HEK293 (cell line): ENCODE measurements at regions not wholly inside any gene's neighbourhood (a gene's known extent, or its start where the extent isn't known, plus 50 kb on each side); places are given as distances from the start of the nearest gene placed in this dataset.

Experiments used
- OVOL3 ChIP-seq: fragments of 450-650 bp; formaldehyde crosslinking; IDR thresholded peaks from 2 replicates; pipeline ENCODE4 v1.5.1; 2016; ENCODE audit warnings: missing biosample characterization, missing genetic modification characterization
- YY1 ChIP-seq: fragments of 450-650 bp; formaldehyde crosslinking; IDR thresholded peaks from 2 replicates; pipeline ENCODE4 v1.5.1; 2018; ENCODE audit warnings: missing biosample characterization, missing genetic modification characterization
- ZBTB1 ChIP-seq: fragments of 450-650 bp; formaldehyde crosslinking; IDR thresholded peaks from 2 replicates; pipeline ENCODE4 v1.5.1; 2016; ENCODE audit warnings: missing biosample characterization, missing genetic modification characterization
- ZFP69B ChIP-seq: fragments of 450-650 bp; formaldehyde crosslinking; IDR thresholded peaks from 2 replicates; pipeline ENCODE4 v1.5.1; 2016; ENCODE audit warnings: missing biosample characterization, missing genetic modification characterization
- ZNF274 ChIP-seq, 2 experiments: fragments of 200-500 bp in 1 of 2; fragments of 450-650 bp in 1 of 2; sonication (Bioruptor generic) in 1 of 2; formaldehyde crosslinking in 1 of 2; IDR thresholded peaks; 2 replicates each; pipeline versions ENCODE4 v1.5.1 to v1.6.1; 2014 to 2016; ENCODE audit warnings: borderline replicate concordance in 1 of 2, inconsistent platforms in 1 of 2, low read length in 1 of 2, missing biosample characterization in 1 of 2, missing genetic modification characterization in 1 of 2
- ZNF501 ChIP-seq: fragments of 450-650 bp; formaldehyde crosslinking; IDR thresholded peaks from 2 replicates; pipeline ENCODE4 v1.5.1; 2016; ENCODE audit warnings: missing biosample characterization, missing genetic modification characterization
- ZNF558 ChIP-seq: fragments of 450-650 bp; formaldehyde crosslinking; IDR thresholded peaks from 2 replicates; pipeline ENCODE4 v1.5.1; 2016; ENCODE audit warnings: missing biosample characterization, missing genetic modification characterization
- ZNF76 ChIP-seq: fragments of 450-650 bp; formaldehyde crosslinking; IDR thresholded peaks from 2 replicates; pipeline ENCODE4; 2016; ENCODE audit warnings: low read depth, missing biosample characterization, missing genetic modification characterization, borderline replicate concordance
- TF ChIP-seq, protein P1 (sequence below): fragments of 450-650 bp; formaldehyde crosslinking; IDR thresholded peaks from 2 replicates; pipeline ENCODE4 v1.5.1; 2016; ENCODE audit warnings: missing biosample characterization, missing genetic modification characterization
- TF ChIP-seq, protein P2 (sequence below): fragments of 450-650 bp; formaldehyde crosslinking; IDR thresholded peaks from 2 replicates; pipeline ENCODE4 v1.5.1; 2016; ENCODE audit warnings: missing biosample characterization, missing genetic modification characterization
- TF ChIP-seq, protein P3 (sequence below): fragments of 450-650 bp; formaldehyde crosslinking; IDR thresholded peaks from 2 replicates; pipeline ENCODE4 v1.5.1; 2016; ENCODE audit warnings: missing biosample characterization, missing genetic modification characterization

DNA sequence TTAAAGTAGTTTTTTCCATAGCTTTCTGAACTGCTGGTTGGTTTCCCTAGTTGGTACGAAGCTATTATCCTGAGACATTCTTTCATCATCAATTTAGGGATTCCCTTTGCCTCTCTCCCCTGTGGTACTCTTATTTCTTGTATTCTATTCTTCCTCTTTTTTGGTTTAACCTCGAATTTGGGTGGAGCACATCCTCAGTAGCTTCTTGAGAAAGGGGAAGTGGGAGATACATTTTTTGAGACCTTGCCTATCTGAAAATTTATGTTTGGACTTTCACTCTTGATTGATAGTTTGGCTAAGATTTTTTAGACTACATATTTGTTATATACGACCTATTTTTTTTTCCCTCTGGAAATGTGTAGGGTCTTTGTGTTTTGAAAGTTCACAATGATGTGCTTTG lies 121.7 kb upstream of the ZBED5 start:
- TF ChIP-seq, protein P1, sequence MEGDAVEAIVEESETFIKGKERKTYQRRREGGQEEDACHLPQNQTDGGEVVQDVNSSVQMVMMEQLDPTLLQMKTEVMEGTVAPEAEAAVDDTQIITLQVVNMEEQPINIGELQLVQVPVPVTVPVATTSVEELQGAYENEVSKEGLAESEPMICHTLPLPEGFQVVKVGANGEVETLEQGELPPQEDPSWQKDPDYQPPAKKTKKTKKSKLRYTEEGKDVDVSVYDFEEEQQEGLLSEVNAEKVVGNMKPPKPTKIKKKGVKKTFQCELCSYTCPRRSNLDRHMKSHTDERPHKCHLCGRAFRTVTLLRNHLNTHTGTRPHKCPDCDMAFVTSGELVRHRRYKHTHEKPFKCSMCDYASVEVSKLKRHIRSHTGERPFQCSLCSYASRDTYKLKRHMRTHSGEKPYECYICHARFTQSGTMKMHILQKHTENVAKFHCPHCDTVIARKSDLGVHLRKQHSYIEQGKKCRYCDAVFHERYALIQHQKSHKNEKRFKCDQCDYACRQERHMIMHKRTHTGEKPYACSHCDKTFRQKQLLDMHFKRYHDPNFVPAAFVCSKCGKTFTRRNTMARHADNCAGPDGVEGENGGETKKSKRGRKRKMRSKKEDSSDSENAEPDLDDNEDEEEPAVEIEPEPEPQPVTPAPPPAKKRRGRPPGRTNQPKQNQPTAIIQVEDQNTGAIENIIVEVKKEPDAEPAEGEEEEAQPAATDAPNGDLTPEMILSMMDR: no peak
- TF ChIP-seq ZFP69B (no peak), ZNF501 (tag by site-specific recombination) (no peak), YY1 (tag by site-specific recombination) (no peak), ZBTB1 (no peak), OVOL3 (no peak), ZNF76 (tag by site-specific recombination) (no peak), ZNF274 (IDR thresholded peaks at IDR 0.05; ENCODE audit: low read length) (no peak), ZNF274 (tag by site-specific recombination; IDR thresholded peaks at IDR 0.05; ENCODE audit: borderline replicate concordance) (no peak), ZNF558 (tag by site-specific recombination) (no peak)
- TF ChIP-seq, protein P2, sequence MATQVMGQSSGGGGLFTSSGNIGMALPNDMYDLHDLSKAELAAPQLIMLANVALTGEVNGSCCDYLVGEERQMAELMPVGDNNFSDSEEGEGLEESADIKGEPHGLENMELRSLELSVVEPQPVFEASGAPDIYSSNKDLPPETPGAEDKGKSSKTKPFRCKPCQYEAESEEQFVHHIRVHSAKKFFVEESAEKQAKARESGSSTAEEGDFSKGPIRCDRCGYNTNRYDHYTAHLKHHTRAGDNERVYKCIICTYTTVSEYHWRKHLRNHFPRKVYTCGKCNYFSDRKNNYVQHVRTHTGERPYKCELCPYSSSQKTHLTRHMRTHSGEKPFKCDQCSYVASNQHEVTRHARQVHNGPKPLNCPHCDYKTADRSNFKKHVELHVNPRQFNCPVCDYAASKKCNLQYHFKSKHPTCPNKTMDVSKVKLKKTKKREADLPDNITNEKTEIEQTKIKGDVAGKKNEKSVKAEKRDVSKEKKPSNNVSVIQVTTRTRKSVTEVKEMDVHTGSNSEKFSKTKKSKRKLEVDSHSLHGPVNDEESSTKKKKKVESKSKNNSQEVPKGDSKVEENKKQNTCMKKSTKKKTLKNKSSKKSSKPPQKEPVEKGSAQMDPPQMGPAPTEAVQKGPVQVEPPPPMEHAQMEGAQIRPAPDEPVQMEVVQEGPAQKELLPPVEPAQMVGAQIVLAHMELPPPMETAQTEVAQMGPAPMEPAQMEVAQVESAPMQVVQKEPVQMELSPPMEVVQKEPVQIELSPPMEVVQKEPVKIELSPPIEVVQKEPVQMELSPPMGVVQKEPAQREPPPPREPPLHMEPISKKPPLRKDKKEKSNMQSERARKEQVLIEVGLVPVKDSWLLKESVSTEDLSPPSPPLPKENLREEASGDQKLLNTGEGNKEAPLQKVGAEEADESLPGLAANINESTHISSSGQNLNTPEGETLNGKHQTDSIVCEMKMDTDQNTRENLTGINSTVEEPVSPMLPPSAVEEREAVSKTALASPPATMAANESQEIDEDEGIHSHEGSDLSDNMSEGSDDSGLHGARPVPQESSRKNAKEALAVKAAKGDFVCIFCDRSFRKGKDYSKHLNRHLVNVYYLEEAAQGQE (tag by site-specific recombination): no peak
- TF ChIP-seq, protein P3, sequence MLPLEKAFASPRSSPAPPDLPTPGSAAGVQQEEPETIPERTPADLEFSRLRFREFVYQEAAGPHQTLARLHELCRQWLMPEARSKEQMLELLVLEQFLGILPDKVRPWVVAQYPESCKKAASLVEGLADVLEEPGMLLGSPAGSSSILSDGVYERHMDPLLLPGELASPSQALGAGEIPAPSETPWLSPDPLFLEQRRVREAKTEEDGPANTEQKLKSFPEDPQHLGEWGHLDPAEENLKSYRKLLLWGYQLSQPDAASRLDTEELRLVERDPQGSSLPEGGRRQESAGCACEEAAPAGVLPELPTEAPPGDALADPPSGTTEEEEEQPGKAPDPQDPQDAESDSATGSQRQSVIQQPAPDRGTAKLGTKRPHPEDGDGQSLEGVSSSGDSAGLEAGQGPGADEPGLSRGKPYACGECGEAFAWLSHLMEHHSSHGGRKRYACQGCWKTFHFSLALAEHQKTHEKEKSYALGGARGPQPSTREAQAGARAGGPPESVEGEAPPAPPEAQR (tag by site-specific recombination): no peak
